IMR-90 (cell line): ENCODE measurements at regions not wholly inside any gene's neighbourhood (a gene's known extent, or its start where the extent isn't known, plus 50 kb on each side); places are given as distances from the start of the nearest gene placed in this dataset.

Experiments used
- ATAC-seq: fragments of 200-7000 bp; cut with Tn5 transposase; 2 replicates; pipeline ENCODE4 v1.9.1; 2020; ENCODE audit warnings: low read depth, mild to moderate bottlenecking, moderate library complexity
- BruUV-seq: library from RNA; stranded (reverse); fragments of 400-500 nt; replicated peaks from 2 replicates; lab custom pipeline; 2021; lab: Mats Ljungman, UMichigan
- CTCF ChIA-PET: fragments of 300-600 bp; formaldehyde crosslinking; extraction: SDS; loops from one replicate; lab custom pipeline; 2021; ENCODE audit warnings: antibody characterized with exemption; lab: Yijun Ruan, JAX
- POLR2A ChIA-PET: fragments of 300-600 bp; sonication (Branson Sonifier 250); formaldehyde crosslinking; loops from one replicate; lab custom pipeline; 2022; ENCODE audit warnings: antibody characterized with exemption; ENCODE audit not compliant: unreplicated experiment; lab: Charles Lee
- DNase-seq: peaks from one replicate; pipeline ENCODE4 v3.0.0; 2013
- H2AFZ ChIP-seq: replicated peaks from 2 replicates; pipeline ENCODE3; 2013; ENCODE audit warnings: low read length, mild to moderate bottlenecking; ENCODE audit not compliant: poor library complexity
- H2AK5ac ChIP-seq: 2 replicates; pipeline ENCODE4 v1.6.1; 2013; ENCODE audit warnings: low read depth, low read length, inconsistent platforms
- H2AK9ac ChIP-seq: replicated peaks from 2 replicates; pipeline ENCODE3; 2013; ENCODE audit warnings: mild to moderate bottlenecking, low read depth, low read length, moderate library complexity; ENCODE audit not compliant: poor library complexity
- H2BK120ac ChIP-seq: 2 replicates; pipeline ENCODE4 v1.6.1; 2013; ENCODE audit warnings: low read depth, low read length, inconsistent platforms
- H2BK15ac ChIP-seq: 3 replicates; pipeline ENCODE4 v1.6.1; 2013; ENCODE audit warnings: low read depth, low read length, inconsistent platforms
- H2BK20ac ChIP-seq: 2 replicates; pipeline ENCODE4 v1.6.1; 2013; ENCODE audit warnings: low read depth, mild to moderate bottlenecking, inconsistent platforms, low read length, moderate library complexity
- H2BK5ac ChIP-seq: 2 replicates; pipeline ENCODE4 v1.6.1; 2013; ENCODE audit warnings: mild to moderate bottlenecking, low read depth, low read length, inconsistent platforms; ENCODE audit not compliant: poor library complexity, severe bottlenecking
- H3K14ac ChIP-seq: replicated peaks from 2 replicates; pipeline ENCODE4 v1.6.1; 2013; ENCODE audit warnings: low read depth, low read length, inconsistent platforms
- H3K18ac ChIP-seq: 2 replicates; pipeline ENCODE4 v1.6.1; 2013; ENCODE audit warnings: low read depth, low read length, control low read depth
- H3K23ac ChIP-seq: 2 replicates; pipeline ENCODE4 v1.6.1; 2013; ENCODE audit warnings: low read depth, low read length, inconsistent platforms
- H3K27ac ChIP-seq: 2 replicates; pipeline ENCODE4 v1.5.1; 2013; ENCODE audit warnings: mild to moderate bottlenecking, control low read depth, low read length; ENCODE audit not compliant: insufficient read depth
- H3K27me3 ChIP-seq: 2 replicates; pipeline ENCODE4 v1.6.1; 2013; ENCODE audit warnings: low read length; ENCODE audit not compliant: control insufficient read depth, insufficient read depth
- H3K36me3 ChIP-seq: 2 replicates; pipeline ENCODE4 v1.6.1; 2013; ENCODE audit warnings: low read length, mixed read lengths; ENCODE audit not compliant: control insufficient read depth, insufficient read depth
- H3K4ac ChIP-seq: 2 replicates; pipeline ENCODE4 v1.6.1; 2013; ENCODE audit warnings: low read depth, low read length, inconsistent platforms
- H3K4me1 ChIP-seq: 2 replicates; pipeline ENCODE4 v1.6.1; 2013; ENCODE audit warnings: low read length, mixed read lengths; ENCODE audit not compliant: control insufficient read depth, insufficient read depth
- H3K4me2 ChIP-seq: 2 replicates; pipeline ENCODE4 v1.6.1; 2013; ENCODE audit warnings: low read depth, mild to moderate bottlenecking, control low read depth, low read length, moderate library complexity
- H3K4me3 ChIP-seq: 2 replicates; pipeline ENCODE4 v1.5.1; 2013; ENCODE audit warnings: low read depth, mild to moderate bottlenecking, control low read depth, low read length, moderate library complexity; ENCODE audit not compliant: insufficient read depth
- H3K56ac ChIP-seq: 2 replicates; pipeline ENCODE4 v1.6.1; 2013; ENCODE audit warnings: low read length, inconsistent platforms; ENCODE audit not compliant: insufficient read depth; ENCODE audit errors: extremely low read depth
- H3K79me1 ChIP-seq, 2 experiments: 2 replicates each; pipeline ENCODE4 v1.6.1; 2013; ENCODE audit warnings: low read length in 2 of 2, inconsistent platforms in 1 of 2, low read depth in 1 of 2
- H3K9ac ChIP-seq: 2 replicates; pipeline ENCODE4 v1.6.1; 2013; ENCODE audit warnings: low read depth, low read length, control low read depth
- H3K9me1 ChIP-seq: 2 replicates; pipeline ENCODE4 v1.6.1; 2013; ENCODE audit warnings: low read length, inconsistent platforms; ENCODE audit not compliant: insufficient read depth
- H3K9me3 ChIP-seq: 2 replicates; pipeline ENCODE4 v1.6.1; 2013; ENCODE audit warnings: low read length; ENCODE audit not compliant: control insufficient read depth, insufficient read depth
- H4K20me1 ChIP-seq: 2 replicates; pipeline ENCODE4 v1.6.1; 2013; ENCODE audit warnings: low read length, inconsistent platforms; ENCODE audit not compliant: insufficient read depth
- H4K5ac ChIP-seq: 2 replicates; pipeline ENCODE4 v1.6.1; 2013; ENCODE audit warnings: mild to moderate bottlenecking, low read depth, low read length, control low read depth
- H4K8ac ChIP-seq, 2 experiments: 2 replicates each; pipeline ENCODE4 v1.6.1; 2013; ENCODE audit warnings: low read depth in 2 of 2, low read length in 2 of 2, control low read depth in 1 of 2, inconsistent platforms in 1 of 2
- H4K91ac ChIP-seq: 2 replicates; pipeline ENCODE4 v1.6.1; 2013; ENCODE audit warnings: low read depth, low read length, inconsistent platforms; ENCODE audit not compliant: insufficient read depth
- BHLHE40 ChIP-seq: fragments of 150-350 bp; IDR thresholded peaks from 2 replicates; pipeline ENCODE4 v1.6.1; 2016; ENCODE audit warnings: mild to moderate bottlenecking, low read depth, low read length
- CEBPB ChIP-seq: IDR thresholded peaks from 2 replicates; pipeline ENCODE4 v1.6.1; 2012; ENCODE audit warnings: low read depth, low read length, improper control_type of control experiment
- CHD1 ChIP-seq: IDR thresholded peaks from 2 replicates; pipeline ENCODE4 v1.6.1; 2012; ENCODE audit warnings: low read depth, low read length, improper control_type of control experiment
- CTCF ChIP-seq: conservative IDR thresholded peaks from 2 replicates; pipeline ENCODE4 v1.5.1; 2012; ENCODE audit warnings: mild to moderate bottlenecking, low read depth, low read length, improper control_type of control experiment
- ELK1 ChIP-seq: fragments of 150-350 bp; IDR thresholded peaks from 2 replicates; pipeline ENCODE4 v1.6.1; 2016; ENCODE audit warnings: low read depth, mild to moderate bottlenecking, low read length, moderate library complexity, borderline replicate concordance
- FOS ChIP-seq: fragments of 150-350 bp; IDR thresholded peaks from 2 replicates; pipeline ENCODE4 v1.6.1; 2016; ENCODE audit warnings: low read depth, low read length
- MAFK ChIP-seq: IDR thresholded peaks from 2 replicates; pipeline ENCODE4 v1.6.1; 2012; ENCODE audit warnings: low read depth, low read length, improper control_type of control experiment
- MAZ ChIP-seq: IDR thresholded peaks from 2 replicates; pipeline ENCODE4 v1.6.1; 2012; ENCODE audit warnings: low read depth, mild to moderate bottlenecking, low read length, improper control_type of control experiment, moderate library complexity, borderline replicate concordance
- MXI1 ChIP-seq: IDR thresholded peaks from 2 replicates; pipeline ENCODE4 v1.6.1; 2012; ENCODE audit warnings: low read depth, mild to moderate bottlenecking, low read length, moderate library complexity, borderline replicate concordance
- NFE2L2 ChIP-seq: fragments of 150-350 bp; IDR thresholded peaks from 2 replicates; pipeline ENCODE4 v1.6.1; 2016; ENCODE audit warnings: low read depth, mild to moderate bottlenecking, low read length
- POLR2A ChIP-seq: IDR thresholded peaks from 2 replicates; pipeline ENCODE4 v1.6.1; 2012; ENCODE audit warnings: mild to moderate bottlenecking, low read depth, low read length
- RAD21 ChIP-seq: IDR thresholded peaks from 2 replicates; pipeline ENCODE4 v1.6.1; 2012; ENCODE audit warnings: low read length, improper control_type of control experiment
- RCOR1 ChIP-seq: IDR thresholded peaks from 2 replicates; pipeline ENCODE4 v1.6.1; 2012; ENCODE audit warnings: mild to moderate bottlenecking, low read length, improper control_type of control experiment; ENCODE audit not compliant: insufficient replicate concordance
- RFX5 ChIP-seq: IDR thresholded peaks from 2 replicates; pipeline ENCODE4 v1.8.0; 2012; ENCODE audit warnings: low read depth, mild to moderate bottlenecking, low read length, moderate library complexity
- SMC3 ChIP-seq: fragments of 150-350 bp; IDR thresholded peaks from 2 replicates; pipeline ENCODE4 v1.6.1; 2016; ENCODE audit warnings: low read depth, mild to moderate bottlenecking, antibody characterized with exemption, low read length, moderate library complexity
- USF2 ChIP-seq: fragments of 150-350 bp; IDR thresholded peaks from 2 replicates; pipeline ENCODE4 v1.6.1; 2017; ENCODE audit warnings: mild to moderate bottlenecking, antibody characterized with exemption, low read length, low read depth
- WGBS, 2 experiments: methylation state at CpG; one replicate each; pipeline versions ENCODE4 v1.1.5 to v1.1.7; 2013; ENCODE audit warnings: missing lambda C conversion rate in 2 of 2; ENCODE audit not compliant: insufficient read length in 1 of 2; ENCODE audit errors: extremely low coverage in 2 of 2; 5-methylcytosine and 5-hydroxymethylcytosine counted together
- dilution Hi-C: fragments of 300-500 bp; cut with HindIII; formaldehyde crosslinking; loops from one replicate; pipeline ENCODE4 v1.14.3; 2018; ENCODE audit warnings: low sequenced_read_pairs; ENCODE audit not compliant: unreplicated experiment
- in situ Hi-C: fragments of 300-500 bp; cut with MboI; formaldehyde crosslinking; loops from 3 replicates; pipeline ENCODE4 v1.14.3; 2019; ENCODE audit warnings: low sequenced_read_pairs, inconsistent platforms, mixed read lengths
- intact Hi-C: fragments of 100-400 bp; cut with micrococcal nuclease; formaldehyde crosslinking; loops from 2 replicates; pipeline ENCODE4 v1.10.0; 2022

DNA sequence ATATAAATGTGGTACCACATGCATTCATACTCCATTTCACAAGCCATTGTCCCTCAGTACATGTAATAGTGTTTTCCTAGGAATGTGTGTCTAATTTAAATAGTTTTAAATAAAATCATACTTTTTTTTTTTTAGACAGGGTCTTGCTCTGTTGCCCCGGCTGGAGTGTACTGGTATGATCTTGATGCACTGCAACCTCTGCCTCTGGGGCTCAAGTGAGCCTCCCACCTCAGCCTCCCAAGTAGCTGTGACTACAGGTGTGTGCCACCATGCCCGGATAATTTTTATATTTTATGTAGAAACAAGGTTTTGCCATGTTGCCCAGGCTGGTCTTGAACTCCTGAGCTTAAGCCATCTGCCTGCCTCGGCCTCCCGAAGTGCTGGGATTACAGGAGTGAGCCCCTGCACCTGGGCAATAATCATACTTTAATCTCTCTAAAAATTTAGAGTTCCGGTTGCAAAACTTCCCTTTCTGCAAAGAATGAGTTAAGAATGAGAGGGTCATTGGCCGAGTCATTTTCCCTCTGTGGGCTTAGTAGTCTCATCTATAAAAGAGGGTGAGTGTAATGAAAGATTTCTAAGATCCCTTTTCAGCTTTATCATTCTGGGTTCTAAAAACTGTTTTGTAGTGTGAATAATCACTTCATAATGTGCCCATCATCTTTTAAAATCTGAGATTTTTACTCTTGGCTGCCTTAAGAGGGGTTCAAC lies 116.0 kb upstream of the PELI1 start:
- no peak overlapping the region for H3K56ac ChIP-seq
- no peak overlapping the region for H2AFZ ChIP-seq
- ATAC-seq = no peak
- BruUV-seq = no TSS peak
- H2BK5ac ChIP-seq = no peak overlapping the region
- no peak overlapping the region for H3K9ac ChIP-seq
- no peak overlapping the region for H3K18ac ChIP-seq
- H3K27ac ChIP-seq = no peak overlapping the region
- no peak overlapping the region for H3K4ac ChIP-seq
- intact Hi-C loops (loop anchor here (5.0 kb wide), 1 partner anchor 58 kb away; no protein-coding TSS in a partner anchor), in situ Hi-C loops (no loop called here), dilution Hi-C loops (no loop called here)
- DNase-seq = no peak
- no peak overlapping the region for H4K8ac ChIP-seq
- POLR2A ChIA-PET = no interaction called here
- H2BK120ac ChIP-seq = no peak overlapping the region
- peaks cover 5% of the 10 kb centered on the region for H3K27me3 ChIP-seq
- H3K4me1 ChIP-seq = no peaks in the 10 kb centered on the region
- H2BK15ac ChIP-seq = no peak overlapping the region
- H4K5ac ChIP-seq = no peak overlapping the region
- TF ChIP-seq BHLHE40 (no peak), POLR2A (no peak), USF2 (no peak), RFX5 (no peak), CHD1 (no peak), RCOR1 (no peak), RAD21 (no peak), FOS (no peak), MXI1 (no peak), SMC3 (no peak), MAZ (no peak), CTCF (no peak), ELK1 (no peak), MAFK (no peak), CEBPB (no peak), NFE2L2 (no peak)
- no peak overlapping the region for H3K14ac ChIP-seq
- H4K20me1 ChIP-seq = no peaks in the 10 kb centered on the region
- H2BK20ac ChIP-seq = no peak overlapping the region
- H4K91ac ChIP-seq = no peak overlapping the region
- 90% methylated on average over 2 of the region's 6 CpGs; no CpG with 5 or more reads in 1 of the 2 experiments for WGBS, 2 experiments
- H3K36me3 ChIP-seq = no peaks in the 10 kb centered on the region
- H3K23ac ChIP-seq = no peak overlapping the region
- CTCF ChIA-PET = no interaction called here
- no peaks in the 10 kb centered on the region for H3K9me1 ChIP-seq
- H2AK9ac ChIP-seq = no peak overlapping the region
- H2AK5ac ChIP-seq = no peak overlapping the region
- H3K4me2 ChIP-seq = no peak overlapping the region
- no peak overlapping the region for H3K4me3 ChIP-seq
- H3K79me1 ChIP-seq = no peaks in the 10 kb centered on the region
- no peaks in the 10 kb centered on the region for H3K9me3 ChIP-seq
